ENCODE measurements at regions not wholly inside any gene's neighbourhood (a gene's known extent, or its start where the extent isn't known, plus 50 kb on each side); places are given as distances from the start of the nearest gene placed in this dataset.

GRCh38 chr18:51865538-51865937, 474.5 kb upstream of the DCC start:
- TF ChIP-seq CTCF (IDR thresholded peaks at IDR 0.05) (no peak), ZFX (IDR thresholded peaks at IDR 0.05; ENCODE audit: borderline replicate concordance) (no peak)

Measured in 22Rv1 (cell line).